GM23338 (cell line): ENCODE measurements at regions not wholly inside any gene's neighbourhood (a gene's known extent, or its start where the extent isn't known, plus 50 kb on each side); places are given as distances from the start of the nearest gene placed in this dataset.

Experiments
- EZH2 ChIP-seq: fragments of 200-600 bp; sonication (generic); IDR thresholded peaks from one replicate; pipeline ENCODE4 v1.8.0; 2017; ENCODE audit warnings: antibody characterized with exemption, mild to moderate bottlenecking, low read depth; ENCODE audit not compliant: unreplicated experiment
- EZH2phosphoT487 ChIP-seq: fragments of 200-600 bp; sonication (generic); IDR thresholded peaks from one replicate; pipeline ENCODE4 v1.8.1; 2018; ENCODE audit warnings: antibody characterized with exemption; ENCODE audit not compliant: unreplicated experiment
- POLR2AphosphoS5 ChIP-seq: IDR thresholded peaks from 2 replicates; pipeline ENCODE4 v1.6.1; 2016; ENCODE audit warnings: antibody characterized with exemption, low read depth
- REST ChIP-seq: IDR thresholded peaks from one replicate; pipeline ENCODE4 v1.6.1; 2018; ENCODE audit warnings: antibody characterized with exemption; ENCODE audit not compliant: unreplicated experiment
- TF ChIP-seq, protein P1 (sequence below), 2 experiments: fragments of 200-600 bp in 1 of 2; sonication (generic) in 1 of 2; conservative IDR thresholded peaks; 2 replicates each; pipeline versions ENCODE4 v1.5.1 to v1.6.1; 2016 to 2017; ENCODE audit warnings: antibody characterized with exemption in 2 of 2, low read depth in 2 of 2, mild to moderate bottlenecking in 2 of 2, moderate library complexity in 1 of 2

DNA sequence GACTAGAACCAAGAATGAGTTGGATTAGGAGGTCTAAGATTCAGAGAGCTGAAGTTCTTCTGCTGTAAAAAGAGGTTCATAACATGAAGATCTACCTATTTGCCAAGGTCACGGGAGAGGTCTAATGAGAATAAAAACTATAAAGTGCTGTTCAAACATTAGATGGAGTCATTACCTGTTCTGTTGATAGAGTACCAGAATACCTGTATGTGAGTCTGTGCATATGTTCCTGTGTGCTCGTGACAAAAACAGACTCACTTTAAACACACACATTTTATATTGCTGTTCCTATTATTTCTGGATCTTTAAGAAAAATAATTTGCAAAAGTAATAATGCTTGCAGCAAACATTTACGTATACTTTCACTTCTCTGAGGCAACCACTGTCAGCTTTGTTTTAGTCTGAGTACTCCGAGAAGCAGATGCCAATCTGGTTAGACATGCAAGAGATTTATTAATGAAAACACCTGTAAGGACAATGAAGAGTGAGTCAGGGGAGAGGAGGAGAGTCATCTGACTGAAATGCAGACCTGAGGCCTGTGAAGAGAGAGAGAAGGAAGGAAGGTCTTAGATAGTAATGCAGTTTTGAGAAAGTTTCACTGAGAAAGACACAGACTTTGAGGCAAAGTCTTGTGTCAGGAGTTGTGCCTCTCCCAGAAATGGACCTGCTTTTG lies 221.2 kb downstream of the SQOR start:
- TF ChIP-seq, protein P1, sequence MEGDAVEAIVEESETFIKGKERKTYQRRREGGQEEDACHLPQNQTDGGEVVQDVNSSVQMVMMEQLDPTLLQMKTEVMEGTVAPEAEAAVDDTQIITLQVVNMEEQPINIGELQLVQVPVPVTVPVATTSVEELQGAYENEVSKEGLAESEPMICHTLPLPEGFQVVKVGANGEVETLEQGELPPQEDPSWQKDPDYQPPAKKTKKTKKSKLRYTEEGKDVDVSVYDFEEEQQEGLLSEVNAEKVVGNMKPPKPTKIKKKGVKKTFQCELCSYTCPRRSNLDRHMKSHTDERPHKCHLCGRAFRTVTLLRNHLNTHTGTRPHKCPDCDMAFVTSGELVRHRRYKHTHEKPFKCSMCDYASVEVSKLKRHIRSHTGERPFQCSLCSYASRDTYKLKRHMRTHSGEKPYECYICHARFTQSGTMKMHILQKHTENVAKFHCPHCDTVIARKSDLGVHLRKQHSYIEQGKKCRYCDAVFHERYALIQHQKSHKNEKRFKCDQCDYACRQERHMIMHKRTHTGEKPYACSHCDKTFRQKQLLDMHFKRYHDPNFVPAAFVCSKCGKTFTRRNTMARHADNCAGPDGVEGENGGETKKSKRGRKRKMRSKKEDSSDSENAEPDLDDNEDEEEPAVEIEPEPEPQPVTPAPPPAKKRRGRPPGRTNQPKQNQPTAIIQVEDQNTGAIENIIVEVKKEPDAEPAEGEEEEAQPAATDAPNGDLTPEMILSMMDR (conservative IDR thresholded peaks at IDR 0.05; ENCODE audit: low read depth in 2 of 2) = no peak
- TF ChIP-seq REST (no peak), EZH2 (no peak), EZH2phosphoT487 (no peak), POLR2AphosphoS5 (no peak)
